HG03139 (cell line): ENCODE measurements at regions not wholly inside any gene's neighbourhood (a gene's known extent, or its start where the extent isn't known, plus 50 kb on each side); places are given as distances from the start of the nearest gene placed in this dataset.
"Not testable (repeated sequence)": the region's sequence is repeated elsewhere in the genome, so short reads cannot be mapped to it uniquely, and the experiment has no call there.

Experiments
- ATAC-seq: cut with Tn5 transposase; IDR thresholded peaks from one replicate; pipeline ENCODE4 v1.9.1; 2021; ENCODE audit not compliant: unreplicated experiment

DNA sequence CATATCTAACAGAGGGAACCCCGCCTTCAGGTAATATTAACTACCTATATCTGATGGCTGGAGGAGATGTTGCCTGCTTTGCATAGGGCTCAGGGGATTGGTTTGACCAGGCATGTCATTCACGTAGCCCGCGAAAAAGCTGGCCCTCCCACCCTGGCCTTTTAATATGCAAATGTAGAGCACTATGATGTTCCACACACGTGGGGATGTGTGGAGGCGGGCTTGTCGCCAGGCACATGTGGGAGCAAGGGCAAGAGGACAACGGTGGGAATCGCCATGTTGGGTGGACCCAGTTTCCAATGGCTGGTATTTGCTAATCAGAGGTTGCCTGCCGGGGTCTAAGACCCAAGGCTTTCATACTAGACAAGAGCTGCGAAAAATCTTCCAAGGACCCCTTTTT is 469.8 kb downstream of the ZPLD1 start:
- ATAC-seq = no peak

DNA sequence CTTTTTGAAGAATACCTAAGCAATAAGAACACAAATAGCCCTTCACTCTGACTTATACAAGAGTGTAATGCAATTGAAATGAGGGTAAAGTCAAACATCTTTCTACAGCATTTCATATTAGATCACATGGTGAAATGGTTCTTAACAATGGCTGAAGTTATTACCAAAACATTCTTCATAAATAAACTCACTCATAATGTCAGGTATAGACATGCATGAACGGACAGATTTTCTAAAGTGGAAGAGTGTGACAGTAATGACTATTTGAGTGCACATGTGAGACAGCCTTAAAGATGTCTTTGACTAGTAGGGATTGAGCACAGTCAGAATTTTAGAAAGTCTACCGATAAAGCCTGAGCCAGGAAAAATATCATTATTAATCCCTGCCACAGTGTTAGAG is 471.0 kb downstream of the ZPLD1 start:
- no peak for ATAC-seq

DNA sequence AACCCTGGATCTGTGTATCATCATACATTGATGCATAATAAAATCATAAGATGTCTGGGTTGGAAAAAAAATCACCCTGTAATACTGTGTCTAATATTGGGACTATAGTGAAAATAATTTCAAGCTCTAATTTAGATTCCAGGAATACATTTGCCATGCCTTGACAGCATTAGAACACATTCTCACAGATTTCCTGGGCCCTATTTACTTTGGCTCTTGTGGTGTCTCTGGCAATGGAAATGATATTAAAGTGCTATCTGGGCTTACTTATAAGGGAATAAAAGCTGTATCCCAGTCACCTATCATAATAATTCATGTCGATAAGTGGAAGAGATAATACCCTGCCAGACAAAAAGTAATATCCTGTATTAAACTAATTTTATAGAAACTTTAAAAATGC is 472.0 kb downstream of the ZPLD1 start:
- no peak for ATAC-seq

DNA sequence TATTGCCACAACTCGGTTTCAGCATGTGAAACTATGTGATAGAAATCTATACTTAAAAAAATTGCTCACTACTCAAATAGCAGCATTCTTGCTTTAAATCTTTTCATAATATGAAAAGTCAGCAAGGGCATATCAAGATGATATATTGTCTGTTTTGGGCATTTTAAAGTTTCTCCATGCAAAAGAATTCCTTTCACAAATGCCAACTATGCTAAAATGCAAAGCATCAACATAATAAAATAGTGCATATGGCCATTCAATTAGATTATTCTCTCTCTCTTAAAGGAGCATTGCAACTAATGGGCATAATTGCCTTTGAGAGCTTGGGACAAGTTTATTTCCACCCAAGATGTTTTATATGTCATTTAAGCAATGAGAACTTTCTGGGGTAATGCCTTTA is 475.1 kb downstream of the ZPLD1 start:
- ATAC-seq = no peak

DNA sequence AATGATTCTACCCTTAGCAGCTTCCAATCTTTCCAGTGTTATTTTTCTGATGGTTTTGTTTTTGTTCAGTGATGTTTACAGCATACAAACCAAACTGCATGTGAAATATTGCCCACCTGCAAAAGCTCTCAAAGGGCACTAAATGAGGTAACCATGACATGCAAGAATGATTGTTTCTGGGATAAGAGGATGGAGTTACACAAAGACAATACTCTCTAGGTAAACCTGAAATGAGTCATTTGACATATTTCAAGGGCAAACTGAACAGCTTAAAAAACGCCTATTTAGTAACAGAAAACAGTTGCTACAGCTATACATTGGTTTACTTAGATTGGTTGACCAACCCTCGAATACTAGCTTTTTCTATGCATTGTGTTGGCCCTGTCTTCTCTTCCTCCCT is 481.7 kb downstream of the ZPLD1 start:
- no peak for ATAC-seq

DNA sequence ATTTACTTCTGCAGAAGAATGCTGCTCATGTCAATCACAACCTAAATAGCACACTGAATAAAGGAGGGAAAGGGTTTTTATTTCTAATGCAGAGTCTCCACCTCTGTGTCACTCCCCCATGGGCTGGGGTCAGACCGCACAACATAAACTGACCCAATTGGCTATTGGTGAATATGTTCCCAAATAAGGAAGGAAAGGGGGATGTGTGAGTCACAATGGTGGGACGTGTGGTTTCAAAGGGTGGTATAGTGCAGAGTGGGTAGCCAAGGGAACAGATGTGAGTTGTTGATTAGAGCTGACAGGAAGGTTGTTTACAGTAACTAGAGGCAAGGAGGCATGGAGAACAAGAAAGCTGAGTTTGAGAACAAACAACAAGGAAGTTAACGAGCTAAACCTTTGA is 491.8 kb downstream of the ZPLD1 start:
- ATAC-seq = no peak

DNA sequence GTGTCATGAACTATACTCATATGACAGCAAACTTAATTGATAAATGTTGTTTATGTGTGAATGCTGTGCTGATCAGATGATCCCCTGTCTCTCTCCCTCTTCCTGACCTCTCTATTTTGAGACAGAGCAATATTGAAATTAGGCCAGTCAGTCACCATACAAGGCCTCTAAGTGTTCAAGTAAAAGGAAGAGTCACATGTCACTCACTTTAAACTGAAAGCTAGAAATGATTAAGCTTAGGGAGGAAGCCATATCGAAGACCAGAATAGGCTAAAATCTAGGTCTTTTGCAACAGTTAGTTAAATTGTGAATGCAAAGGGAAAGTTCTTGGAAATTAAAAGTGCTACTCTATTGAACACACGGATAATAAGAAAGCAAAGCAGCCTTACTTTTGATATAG is 498.6 kb downstream of the ZPLD1 start:
- no peak for ATAC-seq

DNA sequence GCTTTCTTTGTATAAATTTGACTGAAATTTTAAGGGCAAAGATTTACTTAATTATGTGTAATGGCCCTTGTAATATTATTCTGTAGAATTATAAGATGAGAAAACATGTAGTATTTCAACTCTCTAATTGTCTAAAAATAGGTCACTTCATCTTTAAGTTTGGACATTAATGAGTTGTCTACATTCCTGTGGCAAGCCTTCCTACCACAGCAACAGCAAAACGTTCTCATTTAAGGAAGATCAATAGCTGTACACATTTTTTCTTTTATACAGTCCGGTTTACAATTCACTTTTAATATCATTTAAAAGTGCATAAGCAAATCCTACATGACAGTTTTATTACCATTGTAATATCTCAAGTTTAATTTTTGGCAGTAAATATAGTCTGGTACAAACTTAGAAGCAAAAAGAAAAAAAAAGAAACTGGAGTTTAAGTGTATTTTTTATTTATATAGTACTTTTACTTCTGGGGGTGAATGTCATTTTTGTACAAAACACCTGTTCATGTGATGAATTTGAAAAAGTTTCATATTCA is 501.8 kb downstream of the ZPLD1 start:
- no peak for ATAC-seq

DNA sequence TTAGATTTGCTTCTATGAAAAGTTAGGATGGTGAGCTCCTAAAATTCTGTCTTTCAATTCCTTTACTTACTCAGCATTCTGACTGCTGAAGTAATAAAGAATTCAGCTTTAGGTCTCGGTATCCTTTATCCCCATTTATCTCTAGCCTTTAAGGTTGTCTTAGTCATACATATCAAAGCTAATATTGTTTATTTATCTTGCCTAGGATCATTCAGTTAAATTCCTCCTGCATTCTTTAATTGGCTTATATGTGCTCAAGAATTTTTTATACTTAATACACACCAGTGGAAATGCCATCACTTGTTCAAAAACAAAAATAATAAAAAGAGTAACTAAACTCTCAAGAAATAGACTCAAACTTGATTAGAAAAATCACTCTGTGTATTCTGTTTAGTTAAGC is 507.0 kb downstream of the ZPLD1 start:
- no peak for ATAC-seq

DNA sequence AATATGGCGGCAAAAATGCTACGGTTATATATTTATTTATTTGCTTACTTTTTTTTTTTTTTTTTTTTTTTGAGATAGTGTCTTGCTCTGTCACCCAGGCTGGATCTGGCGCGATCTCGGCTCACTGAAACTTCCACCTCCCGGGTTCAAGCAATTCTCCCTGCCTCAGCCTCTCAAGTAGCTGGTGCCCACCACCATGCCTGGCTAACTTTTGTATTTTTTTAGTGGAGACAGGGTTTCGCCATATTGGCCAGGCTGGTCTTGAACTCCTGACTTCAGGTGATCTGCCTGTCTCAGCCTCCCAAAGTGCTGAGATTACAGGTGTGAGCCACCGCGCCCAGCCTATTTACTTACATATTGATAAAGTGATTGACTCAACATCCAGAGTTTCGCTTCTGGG is 511.6 kb downstream of the ZPLD1 start:
- not testable (repeated sequence) for ATAC-seq

DNA sequence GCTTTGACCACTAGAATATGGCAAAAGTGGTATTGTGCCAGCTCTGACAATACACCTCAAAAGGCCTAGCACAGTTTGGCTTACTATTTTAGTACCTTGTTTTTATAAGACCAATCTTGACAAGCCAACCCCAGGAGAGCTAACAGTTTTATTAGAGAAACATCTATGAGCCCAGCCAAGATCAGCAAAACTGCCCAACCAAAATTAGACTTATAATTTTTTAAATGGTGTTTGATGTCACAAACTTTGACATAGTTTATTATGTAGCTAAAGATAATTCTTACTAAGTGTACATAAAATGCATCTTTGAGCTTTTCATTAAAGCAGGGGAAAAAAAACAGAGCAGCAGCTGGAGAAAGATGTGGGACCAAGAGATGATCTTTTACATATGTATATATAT is 537.5 kb downstream of the ZPLD1 start:
- no peak for ATAC-seq

DNA sequence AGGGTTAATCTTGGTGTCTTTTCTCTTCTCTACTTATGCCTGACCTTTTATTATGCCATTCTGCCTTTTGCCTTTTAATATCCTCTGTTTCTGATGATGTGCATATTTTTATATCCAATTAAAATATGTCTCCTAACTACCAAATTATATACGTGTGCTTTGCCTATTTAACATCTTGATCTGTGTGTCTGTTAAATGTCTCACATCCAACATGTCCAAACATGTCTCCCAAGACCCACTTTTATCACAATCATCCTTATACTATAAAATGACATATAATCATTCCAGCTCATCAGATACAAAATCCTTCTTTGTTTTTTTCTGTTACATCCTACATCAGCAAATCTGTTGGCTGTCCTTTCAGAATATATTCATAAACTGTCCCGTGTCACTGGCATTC is 539.5 kb downstream of the ZPLD1 start:
- no peak for ATAC-seq

DNA sequence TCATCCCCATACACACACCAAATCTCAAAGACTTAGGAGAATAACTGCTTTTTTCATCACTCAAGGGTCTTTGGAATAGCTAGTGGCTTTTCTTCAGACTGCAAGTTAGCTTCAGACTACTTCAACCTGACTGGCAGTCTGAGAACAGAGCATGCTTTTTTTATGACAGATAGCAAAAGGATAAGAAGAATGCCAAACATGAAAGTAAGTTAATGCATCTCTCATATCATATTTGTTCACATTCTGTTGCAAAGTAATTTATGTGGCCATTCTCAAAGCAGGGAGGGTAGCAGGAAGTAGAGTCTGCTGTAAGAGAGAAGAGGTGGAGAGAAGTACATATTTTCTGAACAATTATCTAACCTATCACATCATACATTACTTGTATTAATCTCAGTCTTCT is 544.4 kb downstream of the ZPLD1 start:
- ATAC-seq = no peak

DNA sequence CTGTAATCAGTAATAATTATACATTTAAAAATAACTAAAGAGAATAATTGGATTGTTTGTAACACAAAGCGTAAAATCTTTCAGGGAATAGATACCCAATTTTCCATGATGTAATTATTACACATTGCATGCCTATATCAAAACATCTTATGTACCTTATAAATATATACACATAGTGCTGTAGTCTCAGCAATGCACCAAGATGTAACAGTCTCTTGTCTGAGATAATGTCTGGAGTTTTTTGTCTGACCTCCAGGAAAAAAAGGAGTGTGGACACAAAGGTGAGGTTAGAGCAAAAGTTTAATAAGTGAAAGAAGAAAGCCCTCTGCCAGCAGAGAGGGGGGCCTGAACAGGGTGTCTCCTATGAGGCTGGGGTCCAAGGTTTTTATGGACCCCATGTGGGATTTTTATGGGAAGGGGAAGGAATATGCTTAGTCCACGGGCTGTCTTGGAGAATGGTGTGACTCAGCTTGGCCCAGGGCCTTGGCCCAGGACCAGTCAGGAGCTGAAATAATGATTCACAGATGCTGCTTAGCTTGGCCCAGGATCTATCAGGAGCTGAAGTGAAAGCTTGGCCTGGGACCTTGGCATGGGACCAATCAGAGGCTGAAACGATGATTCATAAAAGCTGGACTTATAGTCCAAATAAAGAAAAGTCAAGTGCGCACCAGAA is 545.0 kb downstream of the ZPLD1 start:
- ATAC-seq = no peak

DNA sequence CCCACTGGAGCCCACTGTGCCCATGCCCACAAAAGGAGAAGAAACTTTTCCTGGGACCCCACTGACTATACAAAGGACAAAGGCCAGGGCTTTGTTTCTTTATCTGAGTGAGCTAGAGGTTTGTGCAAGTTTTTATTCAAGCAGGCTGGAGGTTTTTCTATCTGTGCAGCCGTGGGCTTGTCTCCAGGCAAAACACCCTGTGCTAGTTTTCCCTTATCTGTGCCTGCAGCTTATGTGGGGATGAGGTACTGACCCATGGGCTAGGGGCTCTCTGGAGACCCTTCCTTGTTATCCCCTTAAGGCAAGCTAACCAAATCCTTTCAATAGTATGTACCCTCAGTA is 545.5 kb downstream of the ZPLD1 start:
- no peak for ATAC-seq

DNA sequence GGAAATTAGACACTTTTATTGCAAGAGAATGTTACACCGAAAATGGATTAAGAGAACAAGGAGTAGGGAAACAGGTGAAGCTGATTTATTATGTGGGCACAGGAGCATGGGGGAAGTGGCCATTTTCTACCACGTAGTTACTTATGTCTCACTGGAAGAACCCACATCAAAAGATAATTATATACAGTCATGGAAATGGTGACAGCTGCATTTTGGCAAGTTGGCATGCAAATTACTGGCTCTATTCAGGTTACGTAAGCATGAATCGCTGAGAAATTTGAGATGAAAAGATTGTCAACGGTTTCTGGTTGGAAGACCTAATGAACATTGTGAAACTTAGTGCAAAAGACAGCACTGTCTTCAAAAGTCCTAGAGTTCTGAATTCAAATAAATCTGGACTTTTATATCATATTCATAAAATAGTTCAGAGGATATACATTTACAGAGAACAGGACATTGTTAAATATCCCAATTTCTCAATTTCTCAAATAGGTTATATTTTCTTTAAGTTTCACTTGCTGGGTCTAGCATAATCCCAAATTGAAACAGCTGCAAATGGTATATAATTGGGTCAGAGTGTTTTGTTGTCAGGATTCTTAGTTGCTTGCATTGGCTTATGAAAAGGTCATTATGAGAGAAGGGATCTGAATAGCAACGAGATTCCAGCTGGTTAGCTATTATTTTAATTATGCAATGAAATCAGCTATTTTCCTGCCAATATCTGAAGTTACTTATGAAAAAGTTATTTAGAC is 567.8 kb downstream of the ZPLD1 start:
- no peak for ATAC-seq

DNA sequence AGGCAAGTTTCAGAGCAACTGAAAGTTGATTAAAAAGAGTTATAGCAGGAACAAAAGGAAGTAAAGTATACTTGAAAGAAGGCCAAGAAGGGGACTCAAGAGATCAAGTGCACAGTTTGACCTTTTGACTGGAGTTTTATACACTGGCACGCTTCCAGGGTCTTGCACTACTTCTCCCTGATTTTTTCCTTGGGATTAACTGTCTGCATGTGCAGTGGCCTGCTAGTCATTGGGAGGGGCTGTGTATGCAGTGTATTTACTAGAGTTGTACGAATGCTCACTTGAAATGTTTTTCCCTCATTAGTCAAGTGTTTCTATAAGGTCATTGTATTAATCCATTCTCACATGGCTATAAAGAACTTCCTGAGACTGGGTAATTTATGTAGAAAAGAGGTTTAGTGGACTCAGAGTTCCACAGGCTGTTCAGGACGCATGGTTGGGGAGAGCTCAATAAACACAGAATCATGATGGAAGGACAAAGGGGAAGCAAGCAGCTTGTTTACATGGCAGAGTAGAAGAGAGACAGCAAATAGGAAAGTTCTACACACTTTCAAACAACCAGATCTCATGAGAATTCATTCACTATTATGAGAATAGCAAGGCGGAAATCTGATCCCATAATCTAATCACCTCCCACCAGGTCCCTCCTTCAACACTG is 571.8 kb downstream of the ZPLD1 start:
- ATAC-seq = no peak

DNA sequence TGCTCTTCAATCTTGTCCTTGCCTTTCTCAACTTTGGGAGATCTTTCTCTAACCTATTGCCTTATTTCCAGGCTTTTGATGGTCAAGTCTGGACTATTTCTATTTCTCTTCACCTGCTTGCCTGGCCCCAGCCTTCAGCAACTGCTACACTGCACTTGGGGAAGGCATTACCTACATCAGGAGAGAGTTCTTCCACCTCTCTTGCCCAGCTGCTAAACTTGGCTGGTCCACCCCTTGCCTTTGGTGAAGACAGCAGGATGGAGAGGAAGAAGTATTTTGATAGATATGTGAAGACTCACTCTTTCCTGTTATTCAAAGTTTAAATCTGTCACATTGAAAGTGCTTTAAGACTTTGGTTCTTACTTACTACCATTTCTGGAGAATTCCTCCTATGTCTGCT is 574.8 kb downstream of the ZPLD1 start:
- ATAC-seq = no peak

DNA sequence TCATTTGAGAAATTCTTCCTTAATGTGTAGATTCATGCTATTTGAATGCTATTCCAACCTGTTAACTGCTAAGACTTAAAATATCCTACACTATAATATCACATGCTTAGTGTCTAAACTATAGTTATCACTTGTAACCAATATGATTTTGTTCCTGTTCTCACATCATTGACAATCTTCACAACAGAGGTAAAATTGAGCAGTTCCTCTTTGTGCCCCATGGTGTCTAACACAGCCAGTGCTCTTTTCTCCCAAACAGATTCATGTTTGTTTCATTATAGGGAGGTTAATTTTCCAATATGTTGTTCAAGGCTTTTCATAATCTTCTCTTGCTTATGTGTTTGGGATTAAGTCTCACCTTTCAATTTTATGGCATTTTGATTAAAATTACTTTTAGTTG is 591.1 kb downstream of the ZPLD1 start:
- ATAC-seq = no peak

DNA sequence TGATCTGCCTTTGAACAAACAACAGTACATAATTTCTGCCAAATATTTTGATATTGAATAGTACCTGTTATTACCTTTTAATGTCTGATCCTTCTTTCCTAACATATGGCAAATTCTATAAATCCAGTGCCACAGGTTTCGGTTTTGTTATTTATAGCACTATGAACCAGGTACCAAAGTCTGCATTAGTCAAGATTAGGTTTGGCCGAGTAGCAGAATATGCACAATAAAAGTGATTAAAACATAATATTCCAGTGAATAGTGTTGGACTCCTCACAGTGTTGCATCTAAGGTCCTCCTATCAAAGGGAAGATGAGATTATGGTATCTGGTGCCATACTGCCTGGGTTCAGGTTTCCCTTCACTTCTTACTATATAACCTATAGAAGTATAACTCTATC is 599.0 kb downstream of the ZPLD1 start:
- ATAC-seq = no peak

DNA sequence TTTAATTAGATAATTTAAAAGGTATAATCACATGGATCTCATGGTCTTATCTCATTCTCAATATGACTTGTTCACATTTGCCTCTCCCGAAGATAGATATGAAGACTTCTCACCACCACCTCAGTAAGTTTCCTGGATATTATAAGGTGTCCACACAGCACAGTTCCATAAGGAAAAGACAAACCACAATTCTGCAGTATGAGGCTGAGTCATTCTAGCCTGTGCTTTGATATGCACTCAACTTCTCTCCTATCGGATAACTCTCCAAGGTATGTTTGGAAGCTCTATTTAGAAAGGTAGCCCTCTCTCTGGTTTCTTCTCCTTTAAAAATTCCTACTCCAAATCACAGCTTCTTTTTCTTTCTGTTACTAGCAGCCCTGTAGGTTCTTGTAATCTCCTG is 612.8 kb downstream of the ZPLD1 start:
- no peak for ATAC-seq

DNA sequence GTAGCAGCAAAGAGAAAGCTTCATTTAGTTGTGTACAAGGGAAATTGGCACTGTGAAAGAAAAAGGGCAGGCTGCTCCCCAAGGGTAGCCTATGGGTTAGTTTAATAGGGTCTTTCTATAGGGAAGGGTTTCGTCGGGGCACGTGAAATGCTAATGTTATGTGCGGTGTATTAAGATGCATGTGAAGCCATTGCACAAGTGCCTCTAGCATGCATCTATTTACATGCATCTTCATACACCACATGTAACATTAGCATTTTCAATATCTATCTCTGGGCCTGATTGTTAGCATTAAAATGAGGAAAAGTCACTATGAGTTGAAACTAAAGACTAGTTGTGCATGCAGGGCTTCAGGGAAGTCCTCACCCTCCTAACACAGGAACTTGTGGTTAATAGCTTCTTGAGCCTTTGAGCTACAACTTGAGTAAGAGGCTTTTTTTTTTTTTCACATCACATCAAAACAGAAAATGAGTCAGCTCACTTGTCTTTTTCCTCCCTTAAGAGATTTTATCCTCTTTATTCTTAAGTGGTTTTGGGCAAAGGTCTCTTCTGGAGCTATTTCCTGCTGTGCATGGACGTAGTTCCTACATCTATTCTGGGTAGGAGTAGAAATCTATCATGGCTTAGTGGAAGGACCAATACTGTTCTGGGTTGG is 613.4 kb downstream of the ZPLD1 start:
- ATAC-seq = no peak
